ENCODE measurements at regions not wholly inside any gene's neighbourhood (a gene's known extent, or its start where the extent isn't known, plus 50 kb on each side); places are given as distances from the start of the nearest gene placed in this dataset.

DNA sequence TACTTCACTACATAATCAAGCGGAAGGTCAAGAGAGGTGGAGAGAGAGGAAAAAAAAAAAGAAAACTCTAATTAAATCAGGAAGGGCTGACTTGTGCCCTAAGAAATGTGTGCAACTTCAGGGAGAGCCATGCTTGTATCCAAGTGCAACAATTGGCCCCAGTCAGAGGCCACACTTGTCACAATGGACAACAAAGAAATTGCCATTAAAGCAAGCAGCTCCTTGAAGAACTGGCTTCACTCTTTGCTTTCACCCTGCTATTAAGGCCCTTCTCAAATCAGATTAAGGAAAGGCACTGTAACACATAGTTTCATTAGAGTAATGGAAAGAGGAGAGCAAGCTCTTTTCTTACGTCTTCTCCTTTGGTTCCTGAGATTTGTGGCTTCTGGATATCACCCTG lies 480.9 kb upstream of the WWC1 start:
- Histone ChIP-seq H3K36me3 (ENCODE audit: control insufficient read depth, insufficient read depth, low read length) (no peaks in the 10 kb centered on the region), H3K27ac (ENCODE audit: insufficient read depth, low read length, poor library complexity, severe bottlenecking) (no peak overlapping the region), H3K4me3 (ENCODE audit: insufficient read depth, low read depth, low read length, poor library complexity, severe bottlenecking) (no peak overlapping the region), H3K4me1 (ENCODE audit: control insufficient read depth, insufficient read depth, low read length, poor library complexity, severe bottlenecking) (no peaks in the 10 kb centered on the region), H3K9me3 (ENCODE audit: control insufficient read depth, low read length) (no peaks in the 10 kb centered on the region), H3K27me3 (replicated peaks; ENCODE audit: control insufficient read depth, insufficient read depth, low read length, poor library complexity, severe bottlenecking) (no peaks in the 10 kb centered on the region)
- DNase-seq: no peak

DNA sequence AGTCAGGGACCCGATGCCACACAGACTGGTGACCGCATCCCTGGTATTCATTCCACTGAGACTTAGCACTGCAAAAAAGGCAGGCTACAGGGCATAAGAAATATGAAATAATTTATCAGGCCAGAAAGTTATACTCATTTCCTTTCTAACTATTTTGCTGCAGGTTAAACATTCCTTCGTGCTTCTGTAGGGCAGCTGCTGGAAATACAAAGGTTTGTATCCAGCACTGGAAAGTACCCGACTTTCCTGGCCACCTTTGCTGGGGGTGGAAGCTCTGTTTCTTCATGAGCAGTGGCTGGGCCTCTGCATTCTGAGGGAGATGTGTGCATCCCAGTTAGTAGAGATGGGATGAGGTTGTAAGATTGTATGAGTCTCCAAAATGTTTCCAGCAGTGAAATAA lies 478.6 kb upstream of the WWC1 start:
- Histone ChIP-seq H3K27me3 (replicated peaks; ENCODE audit: control insufficient read depth, insufficient read depth, low read length, poor library complexity, severe bottlenecking) (no peaks in the 10 kb centered on the region), H3K36me3 (ENCODE audit: control insufficient read depth, insufficient read depth, low read length) (no peaks in the 10 kb centered on the region), H3K4me1 (ENCODE audit: control insufficient read depth, insufficient read depth, low read length, poor library complexity, severe bottlenecking) (no peaks in the 10 kb centered on the region), H3K9me3 (ENCODE audit: control insufficient read depth, low read length) (no peaks in the 10 kb centered on the region), H3K27ac (ENCODE audit: insufficient read depth, low read length, poor library complexity, severe bottlenecking) (no peak overlapping the region), H3K4me3 (ENCODE audit: insufficient read depth, low read depth, low read length, poor library complexity, severe bottlenecking) (no peak overlapping the region)
- no peak for DNase-seq

DNA sequence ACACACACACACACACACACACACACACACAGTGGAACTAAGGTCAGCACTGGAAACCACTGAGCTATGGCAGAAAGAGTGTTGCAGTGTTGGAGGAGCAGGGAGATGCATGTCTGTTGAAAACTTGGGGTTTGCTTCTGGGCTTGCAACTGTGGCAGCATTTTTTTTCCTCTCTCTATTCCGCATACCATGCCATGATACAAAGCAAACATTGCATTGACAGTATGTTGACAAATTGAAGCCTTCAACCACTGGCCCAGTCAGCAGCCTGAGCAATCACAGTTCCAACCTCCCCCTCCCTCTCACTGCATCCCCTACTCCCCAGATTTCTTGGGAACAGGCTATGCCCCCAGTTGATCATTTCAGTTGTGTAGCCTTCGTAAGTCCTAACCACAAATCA lies 478.1 kb upstream of the WWC1 start:
- H3K9me3 ChIP-seq (ENCODE audit: control insufficient read depth, low read length): no peaks in the 10 kb centered on the region
- H3K27ac ChIP-seq (ENCODE audit: insufficient read depth, low read length, poor library complexity, severe bottlenecking): no peak overlapping the region
- no peaks in the 10 kb centered on the region for H3K4me1 ChIP-seq (ENCODE audit: control insufficient read depth, insufficient read depth, low read length, poor library complexity, severe bottlenecking)

DNA sequence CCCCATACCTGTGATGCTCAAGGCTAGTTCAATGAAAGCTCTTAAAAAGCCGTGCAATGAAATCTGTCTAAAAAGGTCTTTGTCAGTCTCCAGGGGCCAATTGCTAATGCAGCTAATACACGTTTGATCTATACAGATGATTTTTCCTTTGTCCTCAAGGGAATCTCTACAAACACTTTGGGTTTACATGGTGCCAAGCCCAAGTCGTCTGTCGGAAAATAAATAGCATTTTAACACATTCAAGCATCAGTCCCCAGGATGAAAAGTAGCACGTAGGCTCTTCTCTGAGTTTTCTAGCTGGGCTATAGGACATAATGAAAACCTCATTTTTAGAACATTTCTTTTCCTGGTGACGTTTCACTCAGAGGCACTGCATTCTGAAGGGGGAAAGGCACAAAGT lies 477.4 kb upstream of the WWC1 start:
- Histone ChIP-seq H3K36me3 (ENCODE audit: control insufficient read depth, insufficient read depth, low read length) (no peaks in the 10 kb centered on the region), H3K4me1 (ENCODE audit: control insufficient read depth, insufficient read depth, low read length, poor library complexity, severe bottlenecking) (no peaks in the 10 kb centered on the region), H3K9me3 (ENCODE audit: control insufficient read depth, low read length) (no peaks in the 10 kb centered on the region), H3K27me3 (replicated peaks; ENCODE audit: control insufficient read depth, insufficient read depth, low read length, poor library complexity, severe bottlenecking) (no peaks in the 10 kb centered on the region), H3K4me3 (ENCODE audit: insufficient read depth, low read depth, low read length, poor library complexity, severe bottlenecking) (no peak overlapping the region), H3K27ac (ENCODE audit: insufficient read depth, low read length, poor library complexity, severe bottlenecking) (no peak overlapping the region)
- no peak for DNase-seq

More for the DNA sequence above, 478.1 kb upstream of the WWC1 start:
- H3K36me3 ChIP-seq (ENCODE audit: control insufficient read depth, insufficient read depth, low read length): no peaks in the 10 kb centered on the region
- DNase-seq: no peak
- no peaks in the 10 kb centered on the region for H3K27me3 ChIP-seq (replicated peaks; ENCODE audit: control insufficient read depth, insufficient read depth, low read length, poor library complexity, severe bottlenecking)
- no peak overlapping the region for H3K4me3 ChIP-seq (ENCODE audit: insufficient read depth, low read depth, low read length, poor library complexity, severe bottlenecking)

DNA sequence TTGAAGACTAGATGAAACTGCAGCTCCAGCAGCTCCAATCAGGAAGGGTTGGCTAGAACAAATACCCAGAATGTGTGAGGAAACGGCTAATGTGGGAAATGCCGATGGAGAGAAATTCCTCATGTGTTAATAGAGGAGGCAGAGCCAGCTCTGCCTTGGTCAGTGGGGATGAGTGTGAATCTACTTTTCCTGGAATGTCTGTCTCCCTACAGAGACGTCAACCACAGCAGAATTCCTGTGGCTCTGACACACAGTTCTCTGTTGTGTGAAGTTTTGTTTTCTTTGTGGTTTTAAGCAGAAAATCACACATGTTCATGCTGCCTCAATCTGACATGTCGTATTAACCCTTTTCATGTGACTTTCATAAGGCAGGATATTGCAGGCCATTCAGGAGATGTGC lies 476.6 kb upstream of the WWC1 start:
- Histone ChIP-seq H3K9me3 (ENCODE audit: control insufficient read depth, low read length) (no peaks in the 10 kb centered on the region), H3K27me3 (replicated peaks; ENCODE audit: control insufficient read depth, insufficient read depth, low read length, poor library complexity, severe bottlenecking) (no peaks in the 10 kb centered on the region), H3K4me1 (ENCODE audit: control insufficient read depth, insufficient read depth, low read length, poor library complexity, severe bottlenecking) (no peaks in the 10 kb centered on the region), H3K27ac (ENCODE audit: insufficient read depth, low read length, poor library complexity, severe bottlenecking) (no peak overlapping the region), H3K36me3 (ENCODE audit: control insufficient read depth, insufficient read depth, low read length) (no peaks in the 10 kb centered on the region), H3K4me3 (ENCODE audit: insufficient read depth, low read depth, low read length, poor library complexity, severe bottlenecking) (no peak overlapping the region)
- no peak for DNase-seq

DNA sequence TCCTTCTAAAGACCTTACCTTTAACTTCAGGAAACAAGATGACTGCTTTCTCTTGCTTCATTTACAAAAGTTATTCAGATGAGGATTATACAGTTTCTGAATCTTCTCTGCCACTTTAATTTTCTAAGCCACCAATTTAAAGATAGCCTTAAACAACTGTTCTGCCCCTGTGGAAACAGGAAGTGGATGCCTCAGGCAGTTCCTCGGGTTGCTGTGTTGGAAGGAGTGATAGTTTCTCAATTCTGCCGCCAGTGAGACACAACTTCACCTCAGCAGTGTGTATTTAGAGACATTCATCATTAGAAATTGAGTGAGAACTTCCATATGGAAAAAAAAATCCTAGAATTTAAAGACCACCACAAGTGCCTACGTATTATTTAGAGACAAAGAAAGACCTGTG lies 475.1 kb upstream of the WWC1 start:
- no peak for DNase-seq
- Histone ChIP-seq H3K9me3 (ENCODE audit: control insufficient read depth, low read length) (no peaks in the 10 kb centered on the region), H3K4me1 (ENCODE audit: control insufficient read depth, insufficient read depth, low read length, poor library complexity, severe bottlenecking) (no peaks in the 10 kb centered on the region), H3K27ac (ENCODE audit: insufficient read depth, low read length, poor library complexity, severe bottlenecking) (no peak overlapping the region), H3K36me3 (ENCODE audit: control insufficient read depth, insufficient read depth, low read length) (no peaks in the 10 kb centered on the region), H3K27me3 (replicated peaks; ENCODE audit: control insufficient read depth, insufficient read depth, low read length, poor library complexity, severe bottlenecking) (no peaks in the 10 kb centered on the region), H3K4me3 (ENCODE audit: insufficient read depth, low read depth, low read length, poor library complexity, severe bottlenecking) (no peak overlapping the region)

DNA sequence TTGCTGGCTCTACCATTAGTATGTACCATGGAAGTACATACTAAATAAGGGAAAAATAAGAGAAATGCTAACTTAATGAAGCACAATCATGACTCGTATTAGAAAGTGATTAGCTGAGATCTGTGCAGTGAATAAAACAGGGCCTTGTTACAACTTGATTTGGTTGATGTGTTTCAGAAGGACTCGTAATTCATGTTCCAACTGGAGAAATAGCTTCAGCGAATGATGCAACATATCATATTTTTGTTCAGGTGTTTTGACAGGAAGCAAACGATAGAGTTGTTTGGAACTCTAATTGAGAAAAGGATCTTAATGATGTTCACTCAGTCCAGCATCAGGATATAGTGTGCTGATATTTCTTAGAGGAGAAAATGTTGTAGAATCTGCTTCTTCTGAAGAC lies 474.6 kb upstream of the WWC1 start:
- Histone ChIP-seq H3K9me3 (ENCODE audit: control insufficient read depth, low read length) (no peaks in the 10 kb centered on the region), H3K4me1 (ENCODE audit: control insufficient read depth, insufficient read depth, low read length, poor library complexity, severe bottlenecking) (no peaks in the 10 kb centered on the region), H3K36me3 (ENCODE audit: control insufficient read depth, insufficient read depth, low read length) (no peaks in the 10 kb centered on the region), H3K4me3 (ENCODE audit: insufficient read depth, low read depth, low read length, poor library complexity, severe bottlenecking) (no peak overlapping the region), H3K27ac (ENCODE audit: insufficient read depth, low read length, poor library complexity, severe bottlenecking) (no peak overlapping the region), H3K27me3 (replicated peaks; ENCODE audit: control insufficient read depth, insufficient read depth, low read length, poor library complexity, severe bottlenecking) (no peaks in the 10 kb centered on the region)
- no peak for DNase-seq

DNA sequence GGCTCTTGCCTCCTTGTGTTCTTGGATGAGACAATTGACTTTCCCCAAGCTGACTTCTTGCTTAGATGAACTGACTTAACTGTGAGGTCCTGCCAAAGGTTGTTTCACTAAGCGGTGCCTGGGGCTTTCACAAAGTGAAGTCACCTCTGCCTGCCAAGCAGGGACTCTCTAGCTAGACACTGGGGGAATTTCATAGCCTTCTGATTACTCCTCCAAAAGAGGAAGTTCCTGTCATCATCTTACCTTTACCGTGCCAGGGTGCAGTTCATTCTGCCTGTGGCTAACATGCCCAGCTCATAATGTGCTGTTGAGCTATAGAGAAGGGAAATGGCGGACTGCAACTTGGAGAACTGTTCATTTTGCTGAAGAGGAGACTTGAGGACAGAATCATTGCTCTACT lies 472.0 kb upstream of the WWC1 start:
- DNase-seq: no peak
- H3K9me3 ChIP-seq (ENCODE audit: control insufficient read depth, low read length): no peaks in the 10 kb centered on the region
- H3K36me3 ChIP-seq (ENCODE audit: control insufficient read depth, insufficient read depth, low read length): no peaks in the 10 kb centered on the region
- H3K4me3 ChIP-seq (ENCODE audit: insufficient read depth, low read depth, low read length, poor library complexity, severe bottlenecking): no peak overlapping the region
- no peaks in the 10 kb centered on the region for H3K27me3 ChIP-seq (replicated peaks; ENCODE audit: control insufficient read depth, insufficient read depth, low read length, poor library complexity, severe bottlenecking)
- H3K27ac ChIP-seq (ENCODE audit: insufficient read depth, low read length, poor library complexity, severe bottlenecking): no peak overlapping the region
- H3K4me1 ChIP-seq (ENCODE audit: control insufficient read depth, insufficient read depth, low read length, poor library complexity, severe bottlenecking): no peaks in the 10 kb centered on the region

DNA sequence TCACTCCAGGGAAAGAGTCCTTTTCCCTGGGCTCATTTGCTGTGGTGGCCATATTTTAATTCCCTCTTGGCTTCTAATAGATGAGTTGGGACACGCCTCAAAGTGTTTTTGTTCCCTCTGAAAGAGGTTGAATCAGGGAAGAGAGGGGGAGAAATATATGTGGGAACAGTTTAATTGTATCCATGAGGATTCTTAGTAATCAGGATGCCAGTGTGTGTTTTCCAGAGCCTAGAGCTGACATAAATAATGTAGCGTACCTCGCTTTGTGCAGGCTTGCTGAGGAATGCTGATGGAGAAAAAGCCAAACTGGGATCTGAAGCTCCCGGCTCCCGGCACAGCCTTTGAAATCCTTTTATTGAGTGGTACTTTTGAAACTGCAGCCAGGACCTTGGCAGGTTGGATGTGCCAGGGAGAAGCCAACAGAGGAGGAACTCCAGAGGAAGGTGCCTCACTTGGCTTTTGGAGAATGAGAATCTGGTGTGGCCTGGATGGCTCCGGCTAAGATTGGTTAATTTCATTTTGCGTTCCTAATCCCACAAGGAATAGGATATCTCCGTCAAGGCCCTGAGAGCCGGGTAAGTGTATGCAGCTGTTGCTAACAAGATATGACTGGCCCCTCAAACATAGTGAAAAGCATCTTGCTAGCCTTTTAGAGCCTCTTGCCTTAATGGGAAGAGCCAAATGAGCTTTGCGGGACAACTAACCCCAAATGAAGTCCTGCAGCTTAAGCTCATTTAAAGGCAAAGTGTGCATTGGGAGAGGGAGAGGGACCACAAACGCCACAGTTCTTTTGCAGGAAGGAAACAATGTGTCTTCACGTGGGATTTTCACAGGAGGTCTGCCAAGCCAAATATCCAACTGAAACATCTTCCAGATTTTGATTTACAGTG lies 471.1 kb upstream of the WWC1 start:
- DNase-seq: no peak
- Histone ChIP-seq H3K4me1 (ENCODE audit: control insufficient read depth, insufficient read depth, low read length, poor library complexity, severe bottlenecking) (no peaks in the 10 kb centered on the region), H3K27ac (ENCODE audit: insufficient read depth, low read length, poor library complexity, severe bottlenecking) (no peak overlapping the region), H3K4me3 (ENCODE audit: insufficient read depth, low read depth, low read length, poor library complexity, severe bottlenecking) (no peak overlapping the region), H3K27me3 (replicated peaks; ENCODE audit: control insufficient read depth, insufficient read depth, low read length, poor library complexity, severe bottlenecking) (no peaks in the 10 kb centered on the region), H3K9me3 (ENCODE audit: control insufficient read depth, low read length) (no peaks in the 10 kb centered on the region), H3K36me3 (ENCODE audit: control insufficient read depth, insufficient read depth, low read length) (no peaks in the 10 kb centered on the region)

DNA sequence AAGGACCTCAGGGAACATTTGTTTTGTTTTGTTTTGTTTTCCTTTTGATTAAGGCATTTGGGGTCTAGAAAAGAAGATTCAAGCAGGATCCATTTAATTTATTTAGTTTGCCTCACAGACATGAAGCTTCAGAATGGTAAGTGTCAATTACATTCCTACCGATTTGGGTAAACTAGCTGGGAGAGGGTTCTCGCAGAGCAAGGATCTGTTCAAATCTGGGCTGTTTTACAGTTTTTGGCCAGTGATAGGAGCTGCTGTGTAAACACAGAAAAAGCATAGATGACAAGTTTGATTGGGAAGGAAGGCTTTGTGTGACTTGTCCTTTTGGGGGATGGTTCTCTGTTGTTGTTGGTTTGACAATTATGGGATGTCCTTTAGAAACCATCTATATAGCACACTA lies 470.3 kb upstream of the WWC1 start:
- no peak for DNase-seq
- Histone ChIP-seq H3K27me3 (replicated peaks; ENCODE audit: control insufficient read depth, insufficient read depth, low read length, poor library complexity, severe bottlenecking) (no peaks in the 10 kb centered on the region), H3K9me3 (ENCODE audit: control insufficient read depth, low read length) (no peaks in the 10 kb centered on the region), H3K36me3 (ENCODE audit: control insufficient read depth, insufficient read depth, low read length) (no peaks in the 10 kb centered on the region), H3K27ac (ENCODE audit: insufficient read depth, low read length, poor library complexity, severe bottlenecking) (no peak overlapping the region), H3K4me1 (ENCODE audit: control insufficient read depth, insufficient read depth, low read length, poor library complexity, severe bottlenecking) (no peaks in the 10 kb centered on the region), H3K4me3 (ENCODE audit: insufficient read depth, low read depth, low read length, poor library complexity, severe bottlenecking) (no peak overlapping the region)

Measured in effector memory CD4-positive, alpha-beta T cell (primary cell).